ENCODE measurements at regions not wholly inside any gene's neighbourhood (a gene's known extent, or its start where the extent isn't known, plus 50 kb on each side); places are given as distances from the start of the nearest gene placed in this dataset.

- TF ChIP-seq ZNF692 (tag by site-specific recombination; IDR thresholded peaks at IDR 0.05), result peak; percentile 59; the same call in 1 of the 2 replicates
- TF ChIP-seq, protein P1, sequence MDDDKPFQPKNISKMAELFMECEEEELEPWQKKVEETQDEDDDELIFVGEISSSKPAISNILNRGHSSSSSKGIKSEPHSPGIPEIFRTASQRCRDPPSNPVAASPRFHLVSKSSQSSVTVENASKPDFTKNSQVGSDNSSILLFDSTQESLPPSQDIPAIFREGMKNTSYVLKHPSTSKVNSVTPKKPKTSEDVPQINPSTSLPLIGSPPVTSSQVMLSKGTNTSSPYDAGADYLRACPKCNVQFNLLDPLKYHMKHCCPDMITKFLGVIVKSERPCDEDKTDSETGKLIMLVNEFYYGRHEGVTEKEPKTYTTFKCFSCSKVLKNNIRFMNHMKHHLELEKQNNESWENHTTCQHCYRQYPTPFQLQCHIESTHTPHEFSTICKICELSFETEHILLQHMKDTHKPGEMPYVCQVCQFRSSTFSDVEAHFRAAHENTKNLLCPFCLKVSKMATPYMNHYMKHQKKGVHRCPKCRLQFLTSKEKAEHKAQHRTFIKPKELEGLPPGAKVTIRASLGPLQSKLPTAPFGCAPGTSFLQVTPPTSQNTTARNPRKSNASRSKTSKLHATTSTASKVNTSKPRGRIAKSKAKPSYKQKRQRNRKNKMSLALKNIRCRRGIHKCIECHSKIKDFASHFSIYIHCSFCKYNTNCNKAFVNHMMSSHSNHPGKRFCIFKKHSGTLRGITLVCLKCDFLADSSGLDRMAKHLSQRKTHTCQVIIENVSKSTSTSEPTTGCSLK (tag by site-specific recombination; IDR thresholded peaks at IDR 0.05), result no peak
- TF ChIP-seq, protein P2, sequence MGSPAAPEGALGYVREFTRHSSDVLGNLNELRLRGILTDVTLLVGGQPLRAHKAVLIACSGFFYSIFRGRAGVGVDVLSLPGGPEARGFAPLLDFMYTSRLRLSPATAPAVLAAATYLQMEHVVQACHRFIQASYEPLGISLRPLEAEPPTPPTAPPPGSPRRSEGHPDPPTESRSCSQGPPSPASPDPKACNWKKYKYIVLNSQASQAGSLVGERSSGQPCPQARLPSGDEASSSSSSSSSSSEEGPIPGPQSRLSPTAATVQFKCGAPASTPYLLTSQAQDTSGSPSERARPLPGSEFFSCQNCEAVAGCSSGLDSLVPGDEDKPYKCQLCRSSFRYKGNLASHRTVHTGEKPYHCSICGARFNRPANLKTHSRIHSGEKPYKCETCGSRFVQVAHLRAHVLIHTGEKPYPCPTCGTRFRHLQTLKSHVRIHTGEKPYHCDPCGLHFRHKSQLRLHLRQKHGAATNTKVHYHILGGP (tag by site-specific recombination; IDR thresholded peaks at IDR 0.05), result no peak
- no peak for TF ChIP-seq ZNF621 (tag by site-specific recombination; IDR thresholded peaks at IDR 0.05)
- no peak for TF ChIP-seq ZNF37A (tag by site-specific recombination; IDR thresholded peaks at IDR 0.05)
- no peak for TF ChIP-seq ZBTB44 (tag by site-specific recombination; IDR thresholded peaks at IDR 0.05)
- TF ChIP-seq YY2 (tag by site-specific recombination; IDR thresholded peaks at IDR 0.05), result no peak
- no peak for TF ChIP-seq REST (tag by site-specific recombination; IDR thresholded peaks at IDR 0.05)
- peak; percentile 93 for TF ChIP-seq ZBTB20 (tag by site-specific recombination; IDR thresholded peaks at IDR 0.05)
- 0 out of 2 replicates have a peak, but pooled peaks have one; percentile 11 for TF ChIP-seq ZFHX2 (tag by site-specific recombination; conservative IDR thresholded peaks at IDR 0.05)
- TF ChIP-seq ZFP41 (tag by site-specific recombination; IDR thresholded peaks at IDR 0.05; ENCODE audit: borderline replicate concordance), result no peak
- TF ChIP-seq, protein P3, sequence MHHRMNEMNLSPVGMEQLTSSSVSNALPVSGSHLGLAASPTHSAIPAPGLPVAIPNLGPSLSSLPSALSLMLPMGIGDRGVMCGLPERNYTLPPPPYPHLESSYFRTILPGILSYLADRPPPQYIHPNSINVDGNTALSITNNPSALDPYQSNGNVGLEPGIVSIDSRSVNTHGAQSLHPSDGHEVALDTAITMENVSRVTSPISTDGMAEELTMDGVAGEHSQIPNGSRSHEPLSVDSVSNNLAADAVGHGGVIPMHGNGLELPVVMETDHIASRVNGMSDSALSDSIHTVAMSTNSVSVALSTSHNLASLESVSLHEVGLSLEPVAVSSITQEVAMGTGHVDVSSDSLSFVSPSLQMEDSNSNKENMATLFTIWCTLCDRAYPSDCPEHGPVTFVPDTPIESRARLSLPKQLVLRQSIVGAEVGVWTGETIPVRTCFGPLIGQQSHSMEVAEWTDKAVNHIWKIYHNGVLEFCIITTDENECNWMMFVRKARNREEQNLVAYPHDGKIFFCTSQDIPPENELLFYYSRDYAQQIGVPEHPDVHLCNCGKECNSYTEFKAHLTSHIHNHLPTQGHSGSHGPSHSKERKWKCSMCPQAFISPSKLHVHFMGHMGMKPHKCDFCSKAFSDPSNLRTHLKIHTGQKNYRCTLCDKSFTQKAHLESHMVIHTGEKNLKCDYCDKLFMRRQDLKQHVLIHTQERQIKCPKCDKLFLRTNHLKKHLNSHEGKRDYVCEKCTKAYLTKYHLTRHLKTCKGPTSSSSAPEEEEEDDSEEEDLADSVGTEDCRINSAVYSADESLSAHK (tag by site-specific recombination; IDR thresholded peaks at IDR 0.05), result no peak
- no peak for TF ChIP-seq ZNF544 (tag by site-specific recombination; IDR thresholded peaks at IDR 0.05)
- TF ChIP-seq ZFP3 (tag by site-specific recombination; IDR thresholded peaks at IDR 0.05; ENCODE audit: low read depth), result no peak
- no peak for TF ChIP-seq ZNF48 (tag by site-specific recombination; IDR thresholded peaks at IDR 0.05)
- TF ChIP-seq, protein P4, sequence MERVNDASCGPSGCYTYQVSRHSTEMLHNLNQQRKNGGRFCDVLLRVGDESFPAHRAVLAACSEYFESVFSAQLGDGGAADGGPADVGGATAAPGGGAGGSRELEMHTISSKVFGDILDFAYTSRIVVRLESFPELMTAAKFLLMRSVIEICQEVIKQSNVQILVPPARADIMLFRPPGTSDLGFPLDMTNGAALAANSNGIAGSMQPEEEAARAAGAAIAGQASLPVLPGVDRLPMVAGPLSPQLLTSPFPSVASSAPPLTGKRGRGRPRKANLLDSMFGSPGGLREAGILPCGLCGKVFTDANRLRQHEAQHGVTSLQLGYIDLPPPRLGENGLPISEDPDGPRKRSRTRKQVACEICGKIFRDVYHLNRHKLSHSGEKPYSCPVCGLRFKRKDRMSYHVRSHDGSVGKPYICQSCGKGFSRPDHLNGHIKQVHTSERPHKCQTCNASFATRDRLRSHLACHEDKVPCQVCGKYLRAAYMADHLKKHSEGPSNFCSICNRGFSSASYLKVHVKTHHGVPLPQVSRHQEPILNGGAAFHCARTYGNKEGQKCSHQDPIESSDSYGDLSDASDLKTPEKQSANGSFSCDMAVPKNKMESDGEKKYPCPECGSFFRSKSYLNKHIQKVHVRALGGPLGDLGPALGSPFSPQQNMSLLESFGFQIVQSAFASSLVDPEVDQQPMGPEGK (tag by site-specific recombination; IDR thresholded peaks at IDR 0.05), result peak; percentile 60
- peak; percentile 46; the same call in 1 of the 2 replicates for TF ChIP-seq ZNF121 (tag by site-specific recombination; IDR thresholded peaks at IDR 0.05)
- no peak for TF ChIP-seq ZNF169 (tag by site-specific recombination; IDR thresholded peaks at IDR 0.05)
- TF ChIP-seq ZSCAN23 (tag by site-specific recombination; IDR thresholded peaks at IDR 0.05), result no peak
- no peak for TF ChIP-seq ZNF221 (tag by site-specific recombination; IDR thresholded peaks at IDR 0.05; ENCODE audit: borderline replicate concordance)
- no peak for TF ChIP-seq ZNF585B (tag by site-specific recombination; IDR thresholded peaks at IDR 0.05)
- TF ChIP-seq KLF16 (tag by site-specific recombination; IDR thresholded peaks at IDR 0.05), result no peak
- no peak for TF ChIP-seq ZNF354C (tag by site-specific recombination; IDR thresholded peaks at IDR 0.05; ENCODE audit: borderline replicate concordance, low read depth)
- no peak for TF ChIP-seq ZNF416 (tag by site-specific recombination; IDR thresholded peaks at IDR 0.05)
These were observed 187.4 kb upstream of the LINGO1 start (continued) for GRCh38 chr15:77819851-77820728.

Data from HEK293 (cell line).